GM12874 (cell line): ENCODE measurements at regions not wholly inside any gene's neighbourhood (a gene's known extent, or its start where the extent isn't known, plus 50 kb on each side); places are given as distances from the start of the nearest gene placed in this dataset.

Experiments
- TF ChIP-seq, protein P1 (sequence below): IDR thresholded peaks from 2 replicates; pipeline ENCODE4 v1.5.1; 2011; ENCODE audit warnings: low read depth, mild to moderate bottlenecking, control low read depth, low read length, moderate library complexity; ENCODE audit not compliant: insufficient read depth

DNA sequence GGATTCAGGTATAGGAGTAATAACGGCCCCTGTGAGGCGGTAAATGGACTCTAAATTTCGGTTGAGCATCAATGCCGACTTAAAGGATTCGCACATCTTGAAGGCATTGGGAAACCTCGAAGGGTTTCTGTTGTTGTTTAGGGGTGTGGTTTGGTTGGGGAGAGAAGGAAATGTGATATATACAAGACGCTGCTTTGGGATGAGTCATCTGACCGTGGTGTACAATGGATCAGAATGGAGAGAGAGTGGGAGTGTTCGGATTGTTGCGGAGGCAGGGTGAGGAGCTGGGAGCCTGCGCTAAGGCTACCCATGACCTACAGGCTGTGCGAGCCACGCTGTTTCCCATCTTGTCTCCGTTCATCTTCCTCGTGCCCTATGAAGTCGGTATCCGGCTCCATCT is 60.4 kb upstream of the ERCC6L2 start:
- TF ChIP-seq, protein P1, sequence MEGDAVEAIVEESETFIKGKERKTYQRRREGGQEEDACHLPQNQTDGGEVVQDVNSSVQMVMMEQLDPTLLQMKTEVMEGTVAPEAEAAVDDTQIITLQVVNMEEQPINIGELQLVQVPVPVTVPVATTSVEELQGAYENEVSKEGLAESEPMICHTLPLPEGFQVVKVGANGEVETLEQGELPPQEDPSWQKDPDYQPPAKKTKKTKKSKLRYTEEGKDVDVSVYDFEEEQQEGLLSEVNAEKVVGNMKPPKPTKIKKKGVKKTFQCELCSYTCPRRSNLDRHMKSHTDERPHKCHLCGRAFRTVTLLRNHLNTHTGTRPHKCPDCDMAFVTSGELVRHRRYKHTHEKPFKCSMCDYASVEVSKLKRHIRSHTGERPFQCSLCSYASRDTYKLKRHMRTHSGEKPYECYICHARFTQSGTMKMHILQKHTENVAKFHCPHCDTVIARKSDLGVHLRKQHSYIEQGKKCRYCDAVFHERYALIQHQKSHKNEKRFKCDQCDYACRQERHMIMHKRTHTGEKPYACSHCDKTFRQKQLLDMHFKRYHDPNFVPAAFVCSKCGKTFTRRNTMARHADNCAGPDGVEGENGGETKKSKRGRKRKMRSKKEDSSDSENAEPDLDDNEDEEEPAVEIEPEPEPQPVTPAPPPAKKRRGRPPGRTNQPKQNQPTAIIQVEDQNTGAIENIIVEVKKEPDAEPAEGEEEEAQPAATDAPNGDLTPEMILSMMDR = no peak

DNA sequence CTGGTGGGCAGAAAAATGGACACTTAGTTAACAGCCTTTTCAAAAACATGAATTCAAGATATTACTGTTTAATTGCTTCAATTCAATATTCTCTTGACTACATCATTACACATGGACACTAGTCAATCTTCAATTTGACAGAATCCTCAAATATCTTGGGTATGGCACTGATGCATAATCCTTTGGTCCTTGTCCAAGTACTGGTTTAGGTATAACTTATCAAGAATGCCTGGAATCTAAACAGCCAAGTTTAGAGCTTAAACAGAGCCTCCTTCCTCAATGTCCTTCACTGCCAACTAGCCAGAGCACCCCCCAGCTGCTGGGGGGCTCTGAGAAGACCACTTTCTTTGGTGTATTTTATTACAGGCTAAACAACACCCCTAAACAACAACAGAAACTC is 61.6 kb upstream of the ERCC6L2 start:
- TF ChIP-seq, protein P1 = no peak

DNA sequence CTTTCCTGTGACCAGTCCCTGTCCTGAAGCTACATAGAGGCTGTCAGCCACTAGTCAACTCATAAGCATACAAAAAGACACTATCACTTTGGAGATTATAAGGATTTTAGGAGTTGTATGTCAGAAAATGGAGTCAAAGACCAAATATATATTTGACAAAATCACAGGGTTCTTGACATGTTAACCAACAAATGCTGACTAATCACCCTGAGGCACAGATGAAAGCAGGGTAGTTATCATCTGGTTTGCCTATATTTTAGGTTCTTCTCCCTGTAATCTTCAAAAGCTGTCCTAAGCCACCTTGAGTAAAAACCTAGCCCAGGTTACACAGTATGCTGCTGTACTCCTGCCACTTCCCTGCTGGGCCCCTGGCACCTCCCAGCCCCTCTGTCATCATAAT is 64.7 kb upstream of the ERCC6L2 start:
- TF ChIP-seq, protein P1 = no peak

DNA sequence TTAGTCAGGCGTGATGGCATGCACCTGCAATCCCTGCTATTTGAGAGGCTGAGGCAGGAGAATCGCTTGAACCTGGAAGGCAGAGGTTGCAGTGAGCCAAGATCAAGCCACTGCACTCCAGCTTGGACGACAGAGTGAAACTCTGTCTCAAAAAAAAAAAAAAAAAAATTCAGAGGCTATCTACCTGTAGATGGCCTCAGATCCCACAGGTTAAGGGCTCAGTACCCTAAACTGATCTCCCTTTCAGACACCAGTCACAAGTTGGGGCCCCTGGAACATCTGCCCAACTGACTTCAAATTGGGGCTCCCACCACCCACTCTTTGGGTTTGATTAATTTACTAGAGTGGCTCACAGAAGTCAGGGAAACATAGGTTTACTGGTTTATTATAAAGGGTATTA is 65.4 kb upstream of the ERCC6L2 start:
- TF ChIP-seq, protein P1 = no peak

DNA sequence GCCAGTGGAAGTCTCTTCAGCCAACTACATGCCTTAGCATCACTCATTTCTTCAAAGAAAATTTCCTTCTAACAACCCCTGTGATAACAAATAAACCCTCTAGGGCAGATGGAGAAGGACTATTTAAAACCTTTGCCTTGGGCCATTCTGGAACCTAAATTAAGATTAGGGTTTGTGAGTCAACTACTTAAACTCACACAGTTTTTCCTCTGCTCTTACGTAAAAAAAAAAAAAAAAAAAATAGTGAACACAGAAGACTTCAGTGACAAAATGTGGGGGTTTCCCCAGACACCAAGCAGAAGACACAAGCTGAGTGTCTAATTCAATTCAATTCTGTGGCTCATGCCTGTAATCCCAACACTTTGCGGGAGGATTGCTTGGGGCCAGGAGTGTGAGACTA is 65.8 kb upstream of the ERCC6L2 start:
- TF ChIP-seq, protein P1 = no peak

DNA sequence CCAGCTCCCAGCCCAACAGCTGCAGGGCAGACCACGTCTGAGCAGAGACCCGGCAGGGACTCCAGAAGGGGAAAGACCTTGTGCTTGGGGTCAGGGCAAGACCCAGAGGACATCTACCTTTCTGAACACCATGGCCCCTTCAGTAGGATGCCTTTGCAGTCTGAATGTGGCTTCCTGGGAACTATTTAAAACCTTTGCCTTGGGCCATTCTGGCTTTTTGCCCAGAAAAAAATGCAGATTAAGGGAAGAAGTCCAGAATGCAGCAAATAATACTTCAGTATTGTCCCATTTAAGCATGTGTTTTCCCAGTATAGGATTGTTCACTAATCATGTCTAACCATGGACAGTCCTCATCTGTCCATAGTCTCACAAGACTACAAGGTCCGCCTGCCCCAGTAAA is 67.5 kb upstream of the ERCC6L2 start:
- TF ChIP-seq, protein P1 = no peak

DNA sequence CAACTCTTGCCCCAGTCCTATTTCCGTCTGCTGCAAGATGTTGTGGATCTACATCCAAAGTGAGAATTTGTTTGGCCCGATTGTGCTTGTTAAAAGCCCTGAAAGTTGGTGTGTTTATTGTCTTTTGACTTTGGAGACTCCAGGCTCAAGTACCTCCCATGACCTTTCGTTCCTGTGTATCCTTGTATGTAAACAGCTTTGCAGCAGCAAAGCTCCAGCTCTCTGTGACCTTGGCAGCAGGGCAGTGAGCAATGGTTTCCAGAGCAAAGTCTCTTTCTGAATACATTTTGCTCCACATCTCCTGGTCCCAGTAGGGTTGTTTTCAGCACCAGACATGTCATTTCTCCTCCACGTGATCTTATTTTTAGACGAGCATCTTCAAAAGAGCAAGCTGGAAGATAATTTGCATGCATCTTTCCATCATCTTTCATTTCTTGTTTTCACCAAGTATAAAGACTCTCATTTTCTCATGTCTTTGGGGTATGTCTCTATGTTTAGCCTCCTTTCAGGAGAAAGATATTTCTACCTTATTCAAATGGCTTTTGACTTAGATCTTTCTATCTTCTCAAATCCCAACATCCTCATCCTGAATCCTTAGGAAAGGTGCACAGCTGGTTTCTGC is 68.1 kb upstream of the ERCC6L2 start:
- TF ChIP-seq, protein P1 = no peak
